OCI-LY7 (cell line): ENCODE measurements at regions not wholly inside any gene's neighbourhood (a gene's known extent, or its start where the extent isn't known, plus 50 kb on each side); places are given as distances from the start of the nearest gene placed in this dataset.

Experiments
- EZH2phosphoT487 ChIP-seq: fragments of 200-600 bp; sonication (generic); IDR thresholded peaks from 2 replicates; pipeline ENCODE4 v1.6.1; 2018; ENCODE audit warnings: low read depth, borderline replicate concordance, mild to moderate bottlenecking, mixed run types, antibody characterized with exemption, low read length, moderate library complexity, mixed read lengths
- TF ChIP-seq, protein P1 (sequence below): fragments of 200-600 bp; sonication (generic); conservative IDR thresholded peaks from 2 replicates; pipeline ENCODE4 v1.5.1; 2014; ENCODE audit warnings: mild to moderate bottlenecking, antibody characterized with exemption, low read length, moderate library complexity, mixed read lengths

DNA sequence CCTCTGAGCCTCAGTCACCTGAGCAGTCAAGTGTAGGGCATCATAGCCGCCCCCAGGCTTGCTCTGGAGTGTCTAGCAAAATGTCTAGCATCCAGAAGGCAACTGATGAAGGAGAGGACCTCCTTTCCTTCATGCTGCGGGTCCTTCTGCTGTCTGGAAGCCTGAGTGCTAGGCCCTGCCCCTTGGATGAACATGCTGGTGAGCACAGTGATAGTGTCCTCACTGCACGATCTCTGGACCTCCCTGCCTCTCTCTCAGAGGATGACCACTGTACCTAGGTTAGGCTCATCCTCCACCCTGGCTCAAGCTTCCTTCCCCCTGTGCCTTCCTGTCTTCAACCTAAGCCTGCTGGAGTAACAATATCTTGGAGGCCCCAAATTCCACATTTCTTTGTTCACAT, 128.6 kb downstream of the TENT5C start:
- TF ChIP-seq, protein P1, sequence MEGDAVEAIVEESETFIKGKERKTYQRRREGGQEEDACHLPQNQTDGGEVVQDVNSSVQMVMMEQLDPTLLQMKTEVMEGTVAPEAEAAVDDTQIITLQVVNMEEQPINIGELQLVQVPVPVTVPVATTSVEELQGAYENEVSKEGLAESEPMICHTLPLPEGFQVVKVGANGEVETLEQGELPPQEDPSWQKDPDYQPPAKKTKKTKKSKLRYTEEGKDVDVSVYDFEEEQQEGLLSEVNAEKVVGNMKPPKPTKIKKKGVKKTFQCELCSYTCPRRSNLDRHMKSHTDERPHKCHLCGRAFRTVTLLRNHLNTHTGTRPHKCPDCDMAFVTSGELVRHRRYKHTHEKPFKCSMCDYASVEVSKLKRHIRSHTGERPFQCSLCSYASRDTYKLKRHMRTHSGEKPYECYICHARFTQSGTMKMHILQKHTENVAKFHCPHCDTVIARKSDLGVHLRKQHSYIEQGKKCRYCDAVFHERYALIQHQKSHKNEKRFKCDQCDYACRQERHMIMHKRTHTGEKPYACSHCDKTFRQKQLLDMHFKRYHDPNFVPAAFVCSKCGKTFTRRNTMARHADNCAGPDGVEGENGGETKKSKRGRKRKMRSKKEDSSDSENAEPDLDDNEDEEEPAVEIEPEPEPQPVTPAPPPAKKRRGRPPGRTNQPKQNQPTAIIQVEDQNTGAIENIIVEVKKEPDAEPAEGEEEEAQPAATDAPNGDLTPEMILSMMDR: no peak
- TF ChIP-seq EZH2phosphoT487: no peak
